BLaER1 (cell line): ENCODE measurements at regions not wholly inside any gene's neighbourhood (a gene's known extent, or its start where the extent isn't known, plus 50 kb on each side); places are given as distances from the start of the nearest gene placed in this dataset.
A peak's percentile ranks its signal among the peaks of the same experiment; 100 is the strongest.

Experiments used
- H3K27ac ChIP-seq: shearing (Covaris generic); formaldehyde crosslinking; 2 replicates; pipeline ENCODE4 v1.8.1; 2022
- H3K27me3 ChIP-seq: shearing (Covaris generic); formaldehyde crosslinking; 2 replicates; pipeline ENCODE4 v1.8.1; 2022
- H3K36me3 ChIP-seq: shearing (Covaris generic); formaldehyde crosslinking; 2 replicates; pipeline ENCODE4 v1.8.1; 2022
- H3K4me1 ChIP-seq: shearing (Covaris generic); formaldehyde crosslinking; 2 replicates; pipeline ENCODE4 v1.8.1; 2022
- H3K4me2 ChIP-seq: shearing (Covaris generic); formaldehyde crosslinking; 2 replicates; pipeline ENCODE4 v1.8.1; 2022
- H3K4me3 ChIP-seq: shearing (Covaris generic); formaldehyde crosslinking; 2 replicates; pipeline ENCODE4 v1.8.1; 2022
- H3K9ac ChIP-seq: shearing (Covaris generic); formaldehyde crosslinking; 2 replicates; pipeline ENCODE4 v1.8.1; 2022
- H3K9me3 ChIP-seq: shearing (Covaris generic); formaldehyde crosslinking; 2 replicates; pipeline ENCODE4 v1.8.1; 2022
- H4K20me1 ChIP-seq: shearing (Covaris generic); formaldehyde crosslinking; 2 replicates; pipeline ENCODE4 v1.8.1; 2022
- Cebpa-rat ChIP-seq: shearing (Covaris generic); IDR thresholded peaks from 2 replicates; pipeline ENCODE4 v1.8.1; 2022

GRCh38 chr9:135413086-135413375, 66.6 kb upstream of the PPP1R26 start:
- H4K20me1 ChIP-seq, result no peaks in the 10 kb centered on the region
- no peak overlapping the region for H3K27ac ChIP-seq
- H3K4me2 ChIP-seq, result no peak overlapping the region
- no peak for TF ChIP-seq Cebpa-rat
- no peaks in the 10 kb centered on the region for H3K36me3 ChIP-seq
- H3K4me1 ChIP-seq, result no peaks in the 10 kb centered on the region
- no peak overlapping the region for H3K9ac ChIP-seq
- H3K27me3 ChIP-seq, result no peaks in the 10 kb centered on the region
- no peak overlapping the region for H3K4me3 ChIP-seq
- H3K9me3 ChIP-seq, result peaks cover 2% of the 10 kb centered on the region; the same call in 1 of the 2 replicates

DNA sequence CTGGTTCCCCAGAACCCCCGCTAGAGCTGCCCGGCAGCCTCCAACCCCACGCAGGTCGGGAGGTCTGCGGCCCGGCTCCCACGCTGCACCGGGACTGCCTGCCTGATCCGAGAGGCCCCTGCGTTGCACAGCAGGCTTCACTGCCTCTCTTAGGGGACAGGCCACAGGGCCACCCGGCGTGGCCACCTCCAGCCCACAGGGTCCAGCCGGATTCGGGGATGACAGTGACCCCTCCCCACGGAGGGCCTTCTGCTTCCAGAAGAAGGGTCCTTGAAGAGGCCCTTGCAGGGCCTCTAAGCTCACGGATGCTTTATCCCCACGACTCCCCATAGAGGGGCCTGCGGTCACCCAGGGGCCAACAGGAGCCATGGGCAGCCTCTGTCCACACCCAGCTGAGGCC, 66.1 kb upstream of the PPP1R26 start:
- Histone ChIP-seq H3K9me3 (no peaks in the 10 kb centered on the region), H3K9ac (no peak overlapping the region), H3K36me3 (no peaks in the 10 kb centered on the region), H3K4me1 (no peaks in the 10 kb centered on the region), H4K20me1 (no peaks in the 10 kb centered on the region), H3K27me3 (no peaks in the 10 kb centered on the region), H3K4me3 (no peak overlapping the region), H3K27ac (no peak overlapping the region), H3K4me2 (no peak overlapping the region)
- TF ChIP-seq Cebpa-rat, result no peak

DNA sequence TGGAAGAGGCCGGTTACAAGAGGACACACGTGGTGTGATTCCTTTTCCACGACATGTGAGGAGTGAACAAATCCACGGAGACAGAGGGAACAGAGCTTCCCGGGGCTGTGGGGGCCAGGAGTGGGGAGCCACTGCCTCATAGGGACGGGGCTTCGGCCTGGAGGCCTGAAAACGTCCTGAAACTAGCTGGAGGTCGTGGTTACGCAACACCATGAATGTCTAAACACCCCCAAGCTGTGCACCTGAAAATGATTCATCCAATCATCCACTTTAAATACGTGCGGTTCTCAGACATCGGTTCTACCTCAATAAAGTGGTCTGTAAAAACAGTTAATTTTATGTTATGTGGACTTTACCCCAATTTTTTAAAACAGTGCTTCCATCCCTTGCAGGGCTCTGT, 65.3 kb upstream of the PPP1R26 start:
- Histone ChIP-seq H3K4me2 (no peak overlapping the region), H3K4me1 (no peaks in the 10 kb centered on the region), H3K27ac (no peak overlapping the region), H3K27me3 (no peaks in the 10 kb centered on the region), H3K9ac (no peak overlapping the region), H3K4me3 (no peak overlapping the region), H3K36me3 (no peaks in the 10 kb centered on the region), H3K9me3 (no peaks in the 10 kb centered on the region), H4K20me1 (no peaks in the 10 kb centered on the region)
- peak; percentile 78 for TF ChIP-seq Cebpa-rat

GRCh38 chr9:135415586-135415985, 64.0 kb upstream of the PPP1R26 start:
- no peak overlapping the region for H3K4me2 ChIP-seq
- H3K4me1 ChIP-seq, result no peaks in the 10 kb centered on the region
- no peak overlapping the region for H3K9ac ChIP-seq
- no peak overlapping the region for H3K27ac ChIP-seq
- no peaks in the 10 kb centered on the region for H4K20me1 ChIP-seq
- no peaks in the 10 kb centered on the region for H3K9me3 ChIP-seq
- no peaks in the 10 kb centered on the region for H3K36me3 ChIP-seq
- H3K4me3 ChIP-seq, result no peak overlapping the region
- TF ChIP-seq Cebpa-rat, result no peak
- no peaks in the 10 kb centered on the region for H3K27me3 ChIP-seq

DNA sequence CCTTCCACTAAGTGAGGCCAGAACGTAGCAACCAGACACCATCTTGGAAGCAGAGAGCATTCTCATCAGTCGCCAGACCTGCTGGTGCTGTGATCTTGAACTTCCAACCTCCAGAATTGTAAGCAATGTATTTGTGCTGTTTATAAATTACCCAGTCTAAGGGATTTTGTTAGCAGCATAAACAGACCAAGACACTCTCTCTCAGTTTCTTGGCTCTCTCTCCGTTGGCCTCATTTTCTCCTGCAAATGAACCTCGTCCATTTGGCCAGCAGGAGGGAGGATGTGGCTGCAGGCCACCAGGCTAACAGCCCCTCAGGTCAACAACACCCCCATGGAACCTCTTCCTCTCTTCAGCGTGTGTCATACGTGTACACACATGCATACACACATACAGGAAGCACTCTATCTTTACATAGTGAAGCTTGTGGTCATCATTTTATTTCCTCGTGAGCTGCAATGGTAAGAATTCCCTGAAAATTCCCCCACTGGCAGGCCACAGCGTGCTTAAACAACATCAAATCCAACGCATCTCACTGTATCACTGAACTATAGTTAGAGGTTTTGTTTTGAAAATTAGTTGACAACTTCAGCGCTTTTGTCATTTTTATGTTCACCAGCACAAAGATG, 62.8 kb upstream of the PPP1R26 start:
- Histone ChIP-seq H3K4me3 (no peak overlapping the region), H3K27ac (no peak overlapping the region), H3K4me2 (no peak overlapping the region), H4K20me1 (no peaks in the 10 kb centered on the region), H3K27me3 (no peaks in the 10 kb centered on the region), H3K36me3 (no peaks in the 10 kb centered on the region), H3K9ac (no peak overlapping the region), H3K9me3 (no peaks in the 10 kb centered on the region), H3K4me1 (no peaks in the 10 kb centered on the region)
- no peak for TF ChIP-seq Cebpa-rat

DNA sequence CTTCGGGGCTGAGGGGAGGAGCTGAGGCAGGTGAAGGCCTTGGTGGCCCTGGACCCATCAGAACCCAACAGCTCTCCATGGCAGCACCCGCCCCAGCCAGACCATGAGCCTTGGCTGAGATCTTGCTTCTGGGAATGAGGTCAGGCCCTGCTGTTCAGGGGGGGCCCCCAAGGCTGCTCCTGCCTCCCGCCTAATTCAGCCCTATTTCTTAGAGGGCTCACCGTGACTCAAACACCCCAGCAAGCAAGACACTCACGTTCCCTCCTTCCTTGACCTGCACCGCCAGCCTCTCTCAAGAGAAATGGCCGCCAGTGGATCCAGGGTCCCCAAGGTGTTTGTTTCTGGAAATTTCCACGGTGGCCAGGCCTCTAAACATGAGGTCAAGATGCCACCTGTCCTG, 61.4 kb upstream of the PPP1R26 start:
- Histone ChIP-seq H3K9me3 (peaks cover 1% of the 10 kb centered on the region; the same call in 1 of the 2 replicates), H4K20me1 (no peaks in the 10 kb centered on the region), H3K4me3 (no peak overlapping the region), H3K4me1 (no peaks in the 10 kb centered on the region), H3K27me3 (no peaks in the 10 kb centered on the region), H3K4me2 (no peak overlapping the region), H3K27ac (no peak overlapping the region), H3K36me3 (no peaks in the 10 kb centered on the region), H3K9ac (no peak overlapping the region)
- no peak for TF ChIP-seq Cebpa-rat

DNA sequence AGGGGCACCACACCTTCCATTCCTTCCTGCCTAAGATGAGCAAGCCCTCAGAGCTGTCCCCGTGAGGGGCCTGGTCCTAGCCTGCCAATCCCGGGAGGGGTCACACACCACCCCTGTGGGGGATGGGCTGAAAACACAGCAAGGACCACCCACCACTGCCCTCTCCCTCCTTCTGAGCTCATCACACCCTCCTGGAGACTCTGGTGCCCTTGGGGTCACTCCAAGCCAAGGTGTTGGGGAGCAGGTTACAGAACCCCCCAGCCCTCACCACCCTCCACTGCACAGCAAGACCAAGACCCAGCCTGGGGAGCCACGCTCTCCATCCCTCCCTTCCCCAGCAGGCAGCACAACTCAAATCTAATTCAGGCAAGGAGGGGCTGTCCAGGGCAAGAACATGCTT, 60.5 kb upstream of the PPP1R26 start:
- H3K4me2 ChIP-seq, result no peak overlapping the region
- H3K4me1 ChIP-seq, result no peaks in the 10 kb centered on the region
- no peaks in the 10 kb centered on the region for H3K27me3 ChIP-seq
- no peaks in the 10 kb centered on the region for H4K20me1 ChIP-seq
- TF ChIP-seq Cebpa-rat, result no peak
- no peak overlapping the region for H3K9ac ChIP-seq
- H3K9me3 ChIP-seq, result peaks cover 10% of the 10 kb centered on the region
- H3K4me3 ChIP-seq, result no peak overlapping the region
- H3K36me3 ChIP-seq, result no peaks in the 10 kb centered on the region
- H3K27ac ChIP-seq, result no peak overlapping the region

DNA sequence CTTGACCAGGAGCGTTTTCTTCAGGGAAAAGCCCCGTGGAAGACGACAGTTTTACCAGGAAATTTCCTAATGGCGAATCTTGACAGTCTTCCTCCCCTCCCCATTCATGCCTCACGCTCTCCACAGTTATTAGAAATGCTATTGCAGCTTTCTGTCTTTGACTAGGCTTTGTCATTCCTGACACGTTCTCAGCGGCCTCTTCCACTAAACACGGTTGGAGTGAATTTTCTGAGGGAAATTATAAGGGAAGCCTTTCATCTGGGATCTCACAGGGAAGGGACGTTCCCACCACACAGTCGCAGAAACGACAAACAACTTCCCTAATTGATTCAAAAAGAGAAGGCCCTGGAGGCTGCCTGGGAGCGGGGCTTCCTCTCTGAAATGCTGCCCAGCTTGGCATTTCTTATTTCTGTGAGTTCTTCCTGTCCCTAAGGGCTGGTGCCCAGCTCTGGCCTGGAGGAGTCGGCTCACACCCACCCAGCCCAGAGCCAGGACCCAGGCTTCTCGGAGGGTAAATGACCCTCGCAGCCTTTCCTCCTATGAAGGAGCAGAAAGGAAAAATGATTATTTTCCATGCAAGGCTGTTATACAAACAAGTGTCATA, 57.1 kb upstream of the PPP1R26 start:
- Histone ChIP-seq H3K27ac (no peak overlapping the region), H3K4me2 (no peak overlapping the region), H3K36me3 (no peaks in the 10 kb centered on the region)

GRCh38 chr9:135423725-135424124, 55.9 kb upstream of the PPP1R26 start:
- H3K4me1 ChIP-seq, result no peaks in the 10 kb centered on the region
- H3K9me3 ChIP-seq, result peaks cover 15% of the 10 kb centered on the region
- H3K4me2 ChIP-seq, result no peak overlapping the region
- H4K20me1 ChIP-seq, result no peaks in the 10 kb centered on the region
- H3K27ac ChIP-seq, result no peak overlapping the region
- no peaks in the 10 kb centered on the region for H3K27me3 ChIP-seq
- no peak overlapping the region for H3K9ac ChIP-seq
- H3K4me3 ChIP-seq, result no peak overlapping the region
- no peaks in the 10 kb centered on the region for H3K36me3 ChIP-seq
- no peak for TF ChIP-seq Cebpa-rat

More for the DNA sequence above, 57.1 kb upstream of the PPP1R26 start:
- no peaks in the 10 kb centered on the region for H3K27me3 ChIP-seq
- H3K4me3 ChIP-seq, result no peak overlapping the region
- no peak for TF ChIP-seq Cebpa-rat
- H4K20me1 ChIP-seq, result no peaks in the 10 kb centered on the region
- peaks cover 15% of the 10 kb centered on the region for H3K9me3 ChIP-seq
- no peak overlapping the region for H3K9ac ChIP-seq
- H3K4me1 ChIP-seq, result no peaks in the 10 kb centered on the region
